Kidney tubule cell (primary cell): ENCODE measurements at regions not wholly inside any gene's neighbourhood (a gene's known extent, or its start where the extent isn't known, plus 50 kb on each side); places are given as distances from the start of the nearest gene placed in this dataset.
"Not testable (repeated sequence)": the region's sequence is repeated elsewhere in the genome, so short reads cannot be mapped to it uniquely, and the experiment has no call there.

ENCODE experiments used
- DNase-seq: peaks from one replicate; pipeline ENCODE4 v3.0.0-alpha.2; 2018; ENCODE audit warnings: low spot score

GRCh38 chr2:203631068-203631757 is 75.2 kb upstream of the CD28 start:
- no peak for DNase-seq

DNA sequence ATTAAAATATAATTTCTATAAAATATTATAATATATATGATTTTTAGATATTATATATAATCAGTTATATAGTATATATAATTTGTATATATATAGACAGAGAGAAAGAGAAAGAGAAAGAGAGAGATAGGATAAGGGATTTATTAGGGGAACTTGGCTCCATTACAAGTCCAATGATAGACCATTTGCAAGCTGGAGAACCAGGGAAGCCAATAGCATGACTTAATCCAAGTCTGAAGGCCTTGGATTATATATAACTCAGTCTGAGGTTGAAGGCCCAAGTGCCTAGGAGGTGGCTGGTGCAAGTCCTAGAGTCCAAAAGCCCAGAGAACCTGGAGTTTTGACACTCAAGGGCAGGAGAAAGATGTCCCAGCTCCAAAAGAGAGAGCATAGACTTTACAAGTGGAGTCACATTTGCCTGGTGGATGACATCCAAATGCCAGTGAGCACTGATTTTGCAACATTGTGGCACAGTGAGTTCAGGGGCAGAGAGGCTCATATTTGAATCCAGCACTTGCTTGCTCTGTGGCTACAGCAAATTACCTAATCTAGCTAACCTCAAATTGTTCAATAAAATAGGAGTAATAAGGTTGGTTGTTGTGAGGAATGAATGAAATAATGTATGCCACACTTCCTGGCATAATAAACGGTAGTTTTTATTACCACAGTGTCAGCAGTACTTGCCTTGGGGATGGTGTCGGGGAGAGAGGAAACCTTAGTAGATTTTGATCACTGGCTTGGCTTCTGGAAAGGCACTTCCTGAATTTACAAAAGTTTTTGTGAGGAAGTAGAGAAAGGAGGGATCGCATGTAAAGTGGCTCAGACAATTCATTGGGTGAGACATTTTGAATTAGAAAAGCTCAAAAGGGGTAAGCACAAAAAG is 69.6 kb upstream of the CD28 start:
- no peak for DNase-seq

DNA sequence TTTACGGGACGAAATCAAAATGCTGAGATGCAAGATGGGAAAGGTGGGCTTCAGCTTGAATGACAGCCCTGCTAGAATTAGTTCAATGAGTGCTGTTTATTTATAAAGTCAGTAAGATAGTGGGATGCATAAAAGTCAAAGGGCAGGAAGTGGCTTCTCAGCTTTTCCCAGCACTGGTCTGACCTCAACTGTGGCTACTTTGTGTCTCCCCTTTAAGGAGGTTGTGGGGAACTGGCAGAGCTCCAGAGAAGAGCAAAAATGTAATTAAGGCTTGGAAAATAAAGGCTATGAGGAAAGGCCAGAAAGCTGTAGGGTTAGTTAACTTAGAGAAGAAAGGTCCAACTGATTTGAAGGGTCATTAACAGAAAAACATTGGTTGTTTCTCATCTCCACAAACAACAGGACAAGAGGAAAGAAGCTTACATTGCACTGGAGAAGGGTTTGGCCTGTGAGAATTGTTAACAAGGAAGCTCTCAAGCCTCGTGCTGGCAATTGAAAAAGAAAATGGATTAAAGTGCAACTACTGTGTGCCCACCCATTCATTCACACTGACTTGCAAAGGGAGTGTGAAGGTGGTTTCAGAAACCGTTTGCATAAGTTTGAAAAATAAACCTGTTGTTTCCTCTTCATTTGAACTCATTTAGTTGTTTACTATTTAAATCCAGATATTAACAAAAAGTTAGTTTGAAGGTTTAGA is 68.8 kb upstream of the CD28 start:
- DNase-seq = no peak

GRCh38 chr2:203641865-203642264 is 64.6 kb upstream of the CD28 start:
- not testable (repeated sequence) for DNase-seq

DNA sequence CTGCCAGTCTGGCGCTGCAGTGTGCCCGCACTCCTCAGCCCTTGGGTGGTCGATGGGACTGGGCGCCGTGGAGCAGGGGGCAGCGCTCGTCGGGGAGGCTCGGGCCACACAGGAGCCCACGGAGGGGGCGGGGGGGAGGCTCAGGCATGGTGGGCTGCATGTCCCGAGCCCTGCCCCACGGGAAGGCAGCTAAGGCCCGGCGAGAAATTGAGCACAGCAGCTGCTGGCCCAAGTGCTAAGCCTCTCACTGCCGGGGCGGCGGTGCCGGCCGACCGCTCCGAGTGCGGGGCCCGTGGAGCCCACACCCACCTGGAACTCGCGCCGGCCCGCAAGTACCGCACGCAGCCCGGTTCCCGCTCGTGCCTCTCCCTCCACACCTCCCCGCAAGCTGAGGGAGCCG is 63.6 kb upstream of the CD28 start:
- DNase-seq = not testable (repeated sequence)

- DNase-seq = no peak
Measured at GRCh38 chr2:203645831-203646230, 60.6 kb upstream of the CD28 start.

- no peak for DNase-seq
Measured at GRCh38 chr2:203646266-203646864, 60.1 kb upstream of the CD28 start.

GRCh38 chr2:203646961-203647360 is 59.5 kb upstream of the CD28 start:
- DNase-seq = no peak

GRCh38 chr2:203647579-203647978 is 58.9 kb upstream of the CD28 start:
- no peak for DNase-seq

DNA sequence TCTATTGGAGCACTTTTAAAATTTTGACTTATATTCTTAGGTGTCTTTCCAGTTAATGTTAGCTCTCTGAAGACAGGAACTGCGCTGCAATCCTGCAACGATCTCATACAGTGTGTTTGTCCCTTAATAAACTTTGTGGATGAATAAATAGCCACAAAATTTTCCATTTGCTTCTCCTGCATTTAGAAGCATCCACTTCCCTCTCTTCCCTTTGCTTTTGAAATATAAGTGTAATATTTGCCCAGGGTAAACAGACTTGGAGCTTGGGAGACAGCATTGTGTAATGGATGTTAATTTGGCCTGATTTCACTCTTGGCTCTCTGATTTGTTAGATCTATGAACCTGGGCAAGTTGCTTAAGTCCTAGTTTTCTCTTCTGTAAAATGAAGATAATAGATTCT is 58.2 kb upstream of the CD28 start:
- no peak for DNase-seq

DNA sequence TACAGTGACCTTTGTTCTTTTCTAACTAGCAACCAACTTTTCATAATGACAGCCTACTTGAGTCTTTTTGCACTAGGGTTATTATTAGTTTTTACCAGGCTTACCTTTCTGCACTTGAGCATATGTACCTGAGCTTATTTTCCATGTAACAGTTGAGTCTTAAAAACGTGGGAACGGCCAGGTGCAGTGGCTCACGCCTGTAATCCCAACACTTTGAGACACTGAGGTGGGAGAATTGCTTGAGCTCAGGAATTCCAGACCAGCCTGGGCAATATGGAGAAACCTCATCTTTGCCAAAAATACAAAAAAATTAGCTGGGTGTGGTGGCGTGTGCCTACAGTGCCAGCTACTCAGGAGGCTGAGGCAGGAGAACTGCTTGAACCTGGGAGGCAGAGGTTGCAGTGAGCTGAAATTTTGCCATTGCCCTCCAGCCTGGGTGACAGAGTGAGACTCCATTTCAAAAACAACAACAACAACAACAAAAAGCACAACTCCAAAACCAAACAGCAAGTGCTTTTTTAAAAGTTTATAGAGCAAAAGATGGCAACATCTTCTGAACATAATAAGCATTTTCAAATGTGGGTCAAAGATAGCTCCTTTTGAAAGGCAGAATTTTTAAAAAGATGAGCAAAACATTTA is 57.1 kb upstream of the CD28 start:
- DNase-seq = no peak

- DNase-seq = peak; percentile 72
Measured at GRCh38 chr2:203650860-203651613, 55.4 kb upstream of the CD28 start.

DNA sequence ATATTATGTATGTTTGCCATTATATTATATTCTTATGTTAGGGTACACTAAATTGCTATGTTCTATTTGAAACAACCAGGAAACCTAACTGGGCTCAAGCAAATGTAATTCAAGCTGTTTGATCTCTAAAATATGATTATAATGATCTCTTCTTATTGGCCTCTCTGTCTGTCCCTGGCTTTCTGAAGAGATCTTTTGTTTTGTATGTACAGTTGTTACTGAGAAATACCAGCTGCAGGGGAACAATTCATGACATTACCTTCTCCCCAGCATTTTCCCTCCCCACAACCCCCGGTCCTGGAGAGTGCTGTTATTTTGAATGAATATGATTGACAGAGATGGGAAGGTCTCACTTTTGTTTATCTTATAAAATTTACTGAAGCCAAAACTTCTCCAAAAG is 54.8 kb upstream of the CD28 start:
- no peak for DNase-seq

GRCh38 chr2:203654826-203655225 is 51.6 kb upstream of the CD28 start:
- DNase-seq = no peak

DNA sequence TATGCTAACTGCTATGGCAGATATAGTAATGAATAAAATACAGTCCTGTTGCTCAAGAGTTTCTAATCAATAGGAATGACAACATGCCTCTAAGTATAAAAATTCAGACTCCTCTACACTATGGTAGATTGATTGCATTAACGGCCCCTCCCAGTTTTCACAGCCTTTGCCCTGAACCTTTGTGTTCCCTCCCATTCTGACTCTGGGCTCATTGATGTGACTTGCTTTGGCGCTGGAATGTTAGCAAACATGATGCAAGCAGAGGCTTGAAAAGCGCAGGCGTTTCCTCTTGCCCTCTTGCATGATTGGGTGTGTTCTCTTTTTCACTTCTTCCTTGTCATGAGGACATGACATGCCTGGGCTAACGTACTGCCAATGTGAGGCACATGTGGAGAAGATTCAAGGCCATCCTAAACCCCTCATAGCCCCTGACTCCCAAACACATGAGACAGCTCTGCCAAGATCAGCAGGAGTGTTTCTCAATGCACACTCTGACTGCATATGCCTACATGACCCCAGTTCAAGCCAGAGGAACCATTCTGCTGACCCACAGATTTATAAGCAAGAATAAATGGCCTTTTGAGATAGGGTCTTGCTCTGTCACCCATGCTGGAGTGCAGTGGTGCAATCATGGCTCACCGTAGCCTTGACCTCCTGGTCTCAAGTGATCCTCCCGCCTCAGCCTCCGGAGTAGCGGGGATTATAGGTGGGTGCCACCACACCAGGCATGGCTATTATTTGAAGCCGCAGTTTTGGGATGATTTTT is 49.7 kb upstream of the CD28 start:
- DNase-seq = no peak
